ENCODE measurements at regions not wholly inside any gene's neighbourhood (a gene's known extent, or its start where the extent isn't known, plus 50 kb on each side); places are given as distances from the start of the nearest gene placed in this dataset.

- DNase-seq (ENCODE audit: low read depth) = no peak
Observed at GRCh38 chr13:55467476-55467875, 1673.2 kb upstream of the PRR20A start.

- DNase-seq (ENCODE audit: low read depth) = no peak
Observed at GRCh38 chr13:55483626-55484158, 1657.0 kb upstream of the PRR20A start.

- no peak for DNase-seq (ENCODE audit: low read depth)
Observed at GRCh38 chr13:55493297-55493696, 1647.4 kb upstream of the PRR20A start.

GRCh38 chr13:55497486-55497885, 1643.2 kb upstream of the PRR20A start:
- DNase-seq (ENCODE audit: low read depth) = no peak

- DNase-seq (ENCODE audit: low read depth) = no peak
Observed at GRCh38 chr13:55500694-55501093, 1640.0 kb upstream of the PRR20A start.

- DNase-seq (ENCODE audit: low read depth) = no peak
Observed at GRCh38 chr13:55516610-55517009, 1624.1 kb upstream of the PRR20A start.

GRCh38 chr13:55517312-55517711, 1623.4 kb upstream of the PRR20A start:
- no peak for DNase-seq (ENCODE audit: low read depth)

GRCh38 chr13:55528434-55528833, 1612.3 kb upstream of the PRR20A start:
- DNase-seq (ENCODE audit: low read depth) = no peak

GRCh38 chr13:55534306-55534705, 1606.4 kb upstream of the PRR20A start:
- no peak for DNase-seq (ENCODE audit: low read depth)

- DNase-seq (ENCODE audit: low read depth) = no peak
Observed at GRCh38 chr13:55538424-55538823, 1602.3 kb upstream of the PRR20A start.

- no peak for DNase-seq (ENCODE audit: low read depth)
Observed at GRCh38 chr13:55543053-55543452, 1597.7 kb upstream of the PRR20A start.

GRCh38 chr13:55550624-55551023, 1590.1 kb upstream of the PRR20A start:
- no peak for DNase-seq (ENCODE audit: low read depth)

GRCh38 chr13:55553701-55554100, 1587.0 kb upstream of the PRR20A start:
- no peak for DNase-seq (ENCODE audit: low read depth)

GRCh38 chr13:55554741-55555140, 1586.0 kb upstream of the PRR20A start:
- no peak for DNase-seq (ENCODE audit: low read depth)

- DNase-seq (ENCODE audit: low read depth) = no peak
Observed at GRCh38 chr13:55560331-55560730, 1580.4 kb upstream of the PRR20A start.

- no peak for DNase-seq (ENCODE audit: low read depth)
Observed at GRCh38 chr13:55563267-55563666, 1577.5 kb upstream of the PRR20A start.

- no peak for DNase-seq (ENCODE audit: low read depth)
Observed at GRCh38 chr13:55566334-55566733, 1574.4 kb upstream of the PRR20A start.

GRCh38 chr13:55566779-55567178, 1573.9 kb upstream of the PRR20A start:
- no peak for DNase-seq (ENCODE audit: low read depth)

- no peak for DNase-seq (ENCODE audit: low read depth)
Observed at GRCh38 chr13:55567721-55568625, 1572.7 kb upstream of the PRR20A start.

- no peak for DNase-seq (ENCODE audit: low read depth)
Observed at GRCh38 chr13:55569082-55569481, 1571.6 kb upstream of the PRR20A start.

- DNase-seq (ENCODE audit: low read depth) = no peak
Observed at GRCh38 chr13:55569514-55569913, 1571.2 kb upstream of the PRR20A start.

- no peak for DNase-seq (ENCODE audit: low read depth)
Observed at GRCh38 chr13:55570371-55570770, 1570.3 kb upstream of the PRR20A start.

- DNase-seq (ENCODE audit: low read depth) = no peak
Observed at GRCh38 chr13:55571237-55571867, 1569.4 kb upstream of the PRR20A start.
